GM19099 (cell line): ENCODE measurements at regions not wholly inside any gene's neighbourhood (a gene's known extent, or its start where the extent isn't known, plus 50 kb on each side); places are given as distances from the start of the nearest gene placed in this dataset.

Experiments used
- POLR2A ChIP-seq: IDR thresholded peaks from 3 replicates; pipeline ENCODE4 v1.6.1; 2011; ENCODE audit warnings: low read depth; ENCODE audit not compliant: insufficient read length; ENCODE audit errors: extremely low read depth

DNA sequence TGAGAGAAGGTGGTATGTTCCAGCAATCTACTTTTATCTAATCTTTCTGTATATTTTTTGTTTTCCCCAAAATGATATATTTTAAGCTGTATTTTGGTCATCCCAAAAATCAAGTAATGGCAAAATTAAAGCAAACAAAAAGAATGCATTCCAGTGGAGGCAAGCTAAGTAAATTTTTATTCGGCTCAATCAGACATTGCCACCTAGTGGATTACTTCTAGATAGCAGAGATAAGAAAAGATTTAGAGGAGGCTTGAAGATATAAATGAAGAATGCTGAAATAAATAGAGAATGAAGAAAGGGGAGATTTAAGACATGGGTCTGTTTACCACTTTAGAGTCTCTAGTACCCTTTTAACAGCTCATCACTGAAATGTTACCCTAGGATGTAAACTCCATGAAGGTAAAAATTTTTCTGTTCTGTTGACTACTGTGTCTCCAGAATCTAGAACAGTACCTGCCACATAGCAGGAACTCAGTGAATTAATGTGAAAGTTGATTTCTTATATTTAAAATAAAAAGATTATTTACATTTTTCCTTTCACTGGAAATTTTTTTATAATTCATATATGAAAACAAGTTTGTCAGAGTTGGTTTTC is 110.9 kb upstream of the ANK2 start:
- TF ChIP-seq POLR2A, result no peak

DNA sequence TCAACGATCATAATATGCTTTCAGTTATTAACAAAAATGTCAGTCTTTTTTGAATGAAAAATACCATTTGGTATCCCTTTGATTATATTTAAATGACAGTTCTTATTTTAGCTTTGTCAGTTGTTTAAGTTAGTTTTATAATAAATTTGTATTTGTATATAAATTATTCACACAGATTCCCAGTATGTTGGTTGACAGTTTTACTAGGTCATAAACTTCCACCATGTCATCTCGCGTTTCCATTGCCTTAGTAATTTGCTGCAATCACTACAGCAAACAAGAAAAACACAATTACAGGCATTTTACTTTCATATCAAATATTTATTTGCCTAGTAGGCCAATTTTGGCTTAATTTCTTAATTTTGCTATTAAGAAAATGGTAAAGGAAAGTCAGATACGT is 109.6 kb upstream of the ANK2 start:
- no peak for TF ChIP-seq POLR2A

DNA sequence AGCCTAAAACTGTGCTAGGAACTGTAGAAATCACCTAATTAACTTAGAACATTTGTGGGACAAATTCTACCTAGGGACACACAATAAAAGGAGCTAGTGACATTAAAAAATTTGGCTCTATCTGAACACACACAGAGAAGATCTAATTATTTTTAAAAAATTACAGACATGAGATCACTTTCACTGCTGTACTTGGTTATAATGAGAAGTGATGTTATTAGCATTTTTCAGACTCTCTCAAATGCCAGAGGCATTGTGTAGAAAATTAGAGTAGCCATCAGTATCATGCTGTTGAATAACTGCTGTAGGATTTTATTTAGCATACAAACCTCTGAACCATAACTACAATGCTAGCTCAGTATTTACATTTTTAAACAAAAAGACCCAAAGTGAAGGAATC is 109.1 kb upstream of the ANK2 start:
- no peak for TF ChIP-seq POLR2A

DNA sequence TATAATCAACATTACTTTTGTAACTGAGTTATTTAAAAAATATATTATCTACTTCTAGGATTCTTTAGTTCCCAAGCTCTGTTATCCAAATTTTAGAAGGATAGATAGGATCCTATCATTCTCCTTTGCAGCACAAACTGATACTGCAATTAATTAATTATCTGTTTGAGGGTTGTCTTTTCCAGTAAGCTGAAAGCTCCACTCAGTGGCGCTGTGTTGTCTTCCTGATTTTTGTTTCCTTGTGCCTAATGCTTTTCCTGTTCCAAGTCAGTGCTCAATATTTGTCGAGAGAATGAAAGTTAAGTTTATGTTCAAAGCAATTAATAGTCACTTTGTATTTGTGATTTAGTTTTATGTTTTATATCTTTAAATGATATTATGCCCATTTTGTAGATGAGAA is 107.4 kb upstream of the ANK2 start:
- TF ChIP-seq POLR2A, result no peak

DNA sequence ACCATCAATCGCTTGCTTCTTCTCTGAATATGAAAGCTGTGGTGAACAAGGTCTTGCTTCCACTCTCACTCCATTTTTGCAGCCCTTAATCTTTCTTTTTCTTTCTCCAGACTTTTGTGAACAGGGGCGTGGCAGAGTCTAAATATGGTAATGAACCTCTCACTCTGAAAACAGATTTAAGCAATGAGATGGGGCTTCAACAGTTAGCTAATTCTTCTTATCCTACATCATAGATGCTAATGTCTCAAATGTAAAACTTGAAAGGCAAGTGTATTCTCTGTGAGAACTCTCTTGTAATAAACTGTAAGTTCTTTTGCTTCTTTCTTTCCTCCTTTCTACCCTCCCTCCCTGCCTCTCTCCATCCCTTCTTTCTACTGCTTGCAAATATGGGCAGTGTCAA is 106.5 kb upstream of the ANK2 start:
- no peak for TF ChIP-seq POLR2A

DNA sequence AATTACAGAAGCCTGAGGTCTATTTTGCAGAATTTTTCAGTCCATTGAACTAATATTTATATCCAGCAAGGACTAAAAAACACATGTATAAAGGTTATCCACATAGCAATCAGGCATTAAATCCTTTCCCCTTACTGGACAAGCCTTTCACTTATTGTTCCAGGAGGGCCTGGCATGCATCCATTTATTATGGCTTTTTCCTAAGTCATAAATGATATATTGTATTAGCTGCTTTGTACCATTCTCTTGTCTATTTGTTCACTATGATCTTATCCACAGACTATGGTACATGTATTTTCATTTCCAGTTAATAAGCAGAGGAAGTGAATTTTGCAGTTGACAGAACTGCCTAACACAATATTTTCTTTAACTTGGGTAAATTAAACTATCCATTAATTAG is 105.4 kb upstream of the ANK2 start:
- no peak for TF ChIP-seq POLR2A

DNA sequence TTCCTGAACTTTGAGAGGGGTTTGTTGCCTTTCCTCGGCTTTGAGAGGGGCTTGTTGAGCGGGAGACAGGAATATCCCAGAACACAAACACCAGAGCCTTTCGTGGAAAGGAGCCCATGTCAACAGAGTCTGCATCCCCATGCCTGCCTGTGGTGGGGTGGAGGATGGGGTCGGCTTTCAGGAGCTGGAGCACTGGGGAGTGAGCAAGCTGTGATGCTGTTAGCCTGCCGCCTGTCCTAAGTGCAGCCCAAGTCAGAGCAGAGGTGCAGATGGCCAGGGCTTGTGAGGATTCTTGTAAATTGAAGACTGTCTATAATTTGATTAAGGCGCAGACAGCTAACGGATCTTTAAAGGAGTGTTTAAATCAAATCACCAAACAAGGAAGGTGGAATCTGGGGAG is 103.3 kb upstream of the ANK2 start:
- TF ChIP-seq POLR2A, result no peak

DNA sequence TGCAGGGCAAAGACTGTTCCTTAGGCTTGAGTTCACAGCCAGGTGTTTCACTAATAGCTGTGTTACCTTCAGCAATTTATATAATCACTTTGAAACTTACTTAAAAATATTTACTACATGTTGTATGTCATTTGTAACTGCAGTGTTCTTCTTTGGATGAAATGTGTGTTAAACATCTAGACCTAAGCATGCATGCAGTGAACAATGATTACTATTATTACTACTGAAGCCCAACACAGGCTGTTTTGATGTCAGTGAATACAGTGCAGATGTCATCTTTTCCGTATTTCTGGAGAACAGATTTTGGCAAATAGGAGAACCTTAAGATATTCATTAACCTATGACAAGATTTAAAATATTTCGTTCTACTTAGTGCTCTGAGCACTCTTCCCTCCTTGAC is 101.8 kb upstream of the ANK2 start:
- no peak for TF ChIP-seq POLR2A

DNA sequence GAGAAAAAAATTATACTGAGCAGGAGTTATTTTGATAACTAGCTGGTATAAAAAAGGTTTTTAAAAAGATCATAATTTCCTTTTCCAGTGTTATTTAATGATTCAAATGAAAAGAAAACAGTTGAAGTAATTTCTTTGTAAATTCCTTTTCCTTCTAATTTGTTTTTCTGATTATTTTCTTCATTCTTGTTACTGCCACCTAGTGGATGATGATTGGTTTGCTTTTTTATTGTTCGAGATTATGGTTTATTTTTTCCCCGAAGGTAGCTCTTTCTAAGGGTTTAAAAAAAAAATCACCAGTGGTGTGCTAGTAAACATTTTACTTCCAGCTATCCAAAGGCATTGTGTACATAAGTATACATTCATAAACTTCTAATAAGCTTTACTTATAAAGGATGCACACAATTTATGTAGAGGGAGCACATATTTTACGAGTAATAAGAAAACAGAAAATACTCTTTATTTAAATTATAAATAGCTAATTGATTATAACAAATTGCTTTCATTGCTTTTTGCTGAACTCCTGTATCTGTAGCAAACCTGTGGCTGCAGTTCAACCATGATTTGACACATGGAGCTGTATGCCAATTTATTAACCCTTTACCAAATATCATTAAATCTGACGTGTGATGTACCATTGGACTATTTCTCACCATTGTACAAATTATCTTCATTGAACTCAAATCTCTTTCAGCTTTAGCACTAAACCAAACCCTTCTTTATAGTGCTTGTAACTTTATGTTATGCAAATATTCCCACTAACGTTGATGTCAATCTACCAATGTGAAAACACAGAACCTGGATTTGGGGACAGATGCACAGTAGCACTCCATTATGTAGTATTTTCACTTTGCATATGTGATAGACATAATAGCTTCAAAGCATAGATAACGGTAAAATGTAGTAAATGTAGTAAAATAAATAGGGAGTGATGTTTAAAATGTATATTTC is 97.8 kb upstream of the ANK2 start:
- no peak for TF ChIP-seq POLR2A

DNA sequence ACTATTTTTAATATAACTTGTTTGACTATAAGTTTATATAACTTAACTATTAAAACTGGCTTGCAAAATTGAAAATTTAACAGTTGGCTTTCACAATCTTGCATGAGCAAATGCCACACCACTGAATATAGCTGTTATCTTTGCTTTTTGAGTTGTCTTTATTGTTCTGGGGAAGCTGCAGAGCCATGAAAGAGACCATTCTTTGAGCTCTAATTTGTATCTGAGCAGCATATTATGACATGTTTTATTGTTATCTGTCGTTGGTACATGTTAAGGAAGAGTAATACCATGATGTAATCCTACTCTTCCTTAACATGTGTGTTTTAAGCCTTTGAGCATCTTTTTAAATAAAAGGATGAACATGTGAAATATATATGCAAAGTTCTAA is 97.1 kb upstream of the ANK2 start:
- TF ChIP-seq POLR2A, result no peak

DNA sequence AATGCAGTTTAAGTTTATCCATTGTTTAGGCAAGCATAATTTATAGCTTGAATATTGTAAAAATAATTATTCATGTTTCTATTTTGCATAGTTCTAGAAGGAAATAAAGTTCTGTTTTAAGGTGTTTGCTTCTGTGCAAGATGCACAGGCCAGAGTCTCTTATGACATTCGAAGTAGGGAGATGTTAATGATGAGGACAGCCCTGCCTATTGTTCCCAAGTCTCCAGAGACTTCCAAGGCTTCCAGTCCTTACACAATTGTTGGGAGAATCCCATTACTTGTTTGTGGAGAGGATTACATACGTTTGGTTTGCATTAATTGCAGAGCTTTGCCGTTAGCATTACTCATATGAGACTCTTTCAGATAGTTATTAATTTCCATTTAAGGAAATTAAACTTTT is 96.2 kb upstream of the ANK2 start:
- TF ChIP-seq POLR2A, result no peak

DNA sequence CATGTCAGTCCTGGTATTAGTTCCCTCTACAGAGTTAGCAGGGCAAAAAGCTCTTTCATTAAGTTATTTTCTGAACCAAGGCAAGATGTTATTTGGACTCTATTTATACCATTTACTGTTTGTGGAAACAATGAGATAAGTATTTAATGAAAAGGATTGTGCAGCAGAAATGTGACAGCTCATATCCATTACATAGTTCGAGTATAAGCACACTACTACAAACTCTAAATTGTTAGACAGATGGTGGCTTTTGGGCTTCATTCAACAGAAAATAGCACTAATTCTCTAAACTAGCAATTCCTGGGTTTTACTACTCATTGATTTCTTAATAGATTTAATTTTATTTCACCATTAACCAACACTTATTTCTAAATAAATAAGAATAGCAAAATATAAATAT is 95.2 kb upstream of the ANK2 start:
- no peak for TF ChIP-seq POLR2A

DNA sequence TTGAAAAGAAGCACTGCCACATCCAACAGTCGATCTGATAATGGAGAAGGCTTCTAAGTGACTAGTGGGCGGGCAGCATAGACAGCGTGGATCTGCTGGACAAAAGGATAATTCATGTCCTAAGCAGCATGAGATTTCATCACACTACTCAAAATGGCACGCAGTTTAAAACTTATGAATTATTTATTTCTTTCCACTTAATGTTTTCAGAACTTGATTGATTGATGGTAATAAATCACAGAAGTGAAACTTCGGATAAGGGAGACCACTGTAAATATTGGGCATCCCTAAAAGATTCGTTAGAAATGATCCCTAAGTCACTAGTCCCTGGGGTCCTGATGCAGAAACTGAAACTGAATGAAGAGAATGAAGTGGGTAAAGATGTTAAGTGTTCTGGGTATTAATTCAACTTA is 93.0 kb upstream of the ANK2 start:
- TF ChIP-seq POLR2A, result no peak

DNA sequence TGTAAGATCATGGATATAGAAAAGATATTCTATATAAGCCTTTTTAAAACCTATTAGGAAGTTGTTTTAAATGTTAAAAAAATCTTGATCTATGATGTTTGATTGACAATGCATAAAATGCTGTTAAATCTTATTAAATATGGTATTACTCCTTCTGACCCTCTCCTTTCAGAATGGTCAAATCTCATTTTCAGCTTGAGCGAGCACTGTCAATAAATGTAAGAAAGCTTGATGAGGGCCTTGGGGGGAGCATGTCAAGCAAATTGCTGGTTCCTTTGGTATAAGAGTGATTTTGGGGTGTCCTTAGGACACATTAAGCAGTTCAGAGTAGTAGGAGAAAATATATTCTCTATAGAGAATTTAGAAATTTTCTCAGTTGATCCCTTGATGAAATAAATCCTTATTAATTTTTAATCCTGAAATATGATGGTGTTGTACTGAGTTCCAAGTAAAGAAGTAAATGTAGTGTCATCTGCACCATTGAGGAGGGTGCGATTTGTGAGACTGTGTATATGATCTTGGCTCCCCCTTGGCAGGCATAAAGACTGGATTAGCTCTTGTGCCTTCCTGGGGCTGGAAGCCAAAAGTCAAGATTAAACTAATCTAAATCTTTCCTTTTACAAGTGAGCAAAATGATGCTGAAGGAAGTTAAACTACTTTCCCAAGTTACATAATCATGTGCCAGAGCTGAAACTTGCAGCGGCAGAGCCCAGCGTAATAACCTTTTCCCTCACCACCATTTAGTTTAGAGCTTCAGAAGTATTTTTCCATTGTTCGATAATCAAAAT is 82.6 kb upstream of the ANK2 start:
- TF ChIP-seq POLR2A, result no peak

DNA sequence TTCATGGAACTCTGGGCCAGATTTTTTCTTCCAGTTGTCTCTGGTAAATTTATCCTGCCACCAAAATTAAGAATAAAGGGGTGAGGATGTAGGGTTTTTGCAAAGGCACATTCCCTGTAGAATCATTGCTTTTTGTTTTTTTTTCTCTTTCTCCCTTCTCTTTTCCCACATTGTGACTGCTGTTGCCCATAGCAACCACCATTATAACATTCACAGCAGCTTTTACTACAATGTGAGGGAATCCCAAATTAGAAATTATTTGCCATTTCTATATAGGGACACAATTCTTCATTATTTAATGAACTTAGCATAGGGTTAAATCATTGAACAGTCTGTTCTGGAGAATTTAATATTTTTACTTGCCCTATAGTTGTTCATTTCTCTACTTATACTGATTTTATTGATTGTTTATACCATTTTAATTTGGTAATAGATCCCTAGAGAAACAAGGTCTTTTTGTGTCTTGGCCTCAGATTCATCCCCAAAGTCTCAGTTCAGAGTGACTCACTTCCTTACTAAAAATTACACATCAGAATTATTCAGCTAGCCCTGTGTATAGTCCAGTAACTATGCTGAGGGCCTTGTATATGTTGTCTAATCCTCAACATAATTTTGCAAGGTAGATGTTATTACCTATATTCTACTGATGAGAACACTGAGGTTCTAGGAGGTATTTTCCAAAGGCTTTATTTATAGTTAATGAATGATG is 80.8 kb upstream of the ANK2 start:
- no peak for TF ChIP-seq POLR2A
